Neural crest cell (in vitro differentiated cells): ENCODE measurements at regions not wholly inside any gene's neighbourhood (a gene's known extent, or its start where the extent isn't known, plus 50 kb on each side); places are given as distances from the start of the nearest gene placed in this dataset.

Experiments
- DNase-seq: peaks from one replicate; pipeline ENCODE4 v3.0.0; 2021; ENCODE audit warnings: low read depth, mixed read lengths, low spot score
- H3K27ac Mint-ChIP-seq: one replicate; pipeline ENCODE4 v1.8.0; 2021; ENCODE audit warnings: mild to moderate bottlenecking, mixed read lengths; ENCODE audit not compliant: unreplicated experiment
- H3K27me3 Mint-ChIP-seq: 2 replicates; pipeline ENCODE4 v1.8.0; 2021; ENCODE audit warnings: low read depth, mild to moderate bottlenecking, mixed read lengths
- H3K36me3 Mint-ChIP-seq: 2 replicates; pipeline ENCODE4 v1.8.0; 2021; ENCODE audit warnings: low read depth, mild to moderate bottlenecking, mixed read lengths
- H3K4me1 Mint-ChIP-seq: 2 replicates; pipeline ENCODE4 v1.8.0; 2021; ENCODE audit warnings: mixed read lengths
- H3K4me3 Mint-ChIP-seq: one replicate; pipeline ENCODE4 v1.8.0; 2021; ENCODE audit warnings: mild to moderate bottlenecking, mixed read lengths
- H3K9me3 Mint-ChIP-seq: 2 replicates; pipeline ENCODE4 v1.8.0; 2021; ENCODE audit warnings: mixed read lengths
- CTCF ChIP-seq: fragments of 200-600 bp; sonication (generic); conservative IDR thresholded peaks from 2 replicates; pipeline ENCODE4 v1.5.0; 2021; ENCODE audit warnings: antibody characterized with exemption, mild to moderate bottlenecking

DNA sequence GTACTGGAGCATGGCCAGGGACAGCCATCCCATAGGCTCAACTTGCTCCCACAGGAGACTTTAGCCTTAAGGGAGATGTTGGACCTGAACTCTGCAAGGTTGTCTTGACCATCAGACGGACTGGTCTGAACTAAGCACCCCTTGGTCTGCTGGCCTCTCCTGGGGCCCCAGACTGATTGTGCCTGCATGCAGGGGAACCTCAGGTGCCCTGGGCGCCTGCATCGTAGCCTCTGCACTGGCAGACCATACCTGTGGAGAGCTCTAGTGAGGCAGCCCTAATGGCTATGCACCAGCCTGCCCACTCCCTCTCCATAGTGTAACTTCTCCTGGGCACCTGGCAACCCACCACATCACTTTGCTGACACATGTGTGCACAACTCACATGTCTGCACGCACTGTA, 395.6 kb downstream of the ZPLD1 start:
- Mint-ChIP-seq H3K27me3 (no peaks in the 10 kb centered on the region), H3K4me1 (no peaks in the 10 kb centered on the region), H3K9me3 (peaks cover 3% of the 10 kb centered on the region), H3K4me3 (no peak overlapping the region), H3K27ac (no peak overlapping the region), H3K36me3 (no peaks in the 10 kb centered on the region)
- DNase-seq, result no peak
- TF ChIP-seq CTCF, result no peak

DNA sequence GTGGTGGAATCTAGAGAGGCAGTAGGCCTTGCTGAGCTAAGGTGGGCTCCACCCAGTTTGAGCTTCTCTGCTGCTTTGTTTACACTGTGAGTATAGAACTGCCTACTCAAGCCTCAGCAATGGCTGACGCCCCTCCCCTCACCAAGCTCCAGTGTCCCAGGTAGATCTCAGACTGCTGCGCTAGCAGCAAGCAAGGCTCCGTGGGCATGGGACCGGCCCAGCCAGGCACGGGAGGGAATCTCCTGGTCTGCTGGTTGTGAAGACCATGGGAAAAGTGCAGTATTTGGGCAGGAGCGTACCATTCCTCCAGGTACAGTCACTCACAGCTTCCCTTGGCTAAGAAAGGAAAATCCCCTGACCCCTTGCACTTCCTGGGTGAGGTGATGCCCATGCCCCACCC, 407.1 kb downstream of the ZPLD1 start:
- TF ChIP-seq CTCF, result no peak
- H3K4me3 Mint-ChIP-seq, result no peak overlapping the region

GRCh38 chr3:102866845-102867244, 432.0 kb downstream of the ZPLD1 start:
- no peak overlapping the region for H3K27ac Mint-ChIP-seq
- no peak for TF ChIP-seq CTCF
- no peaks in the 10 kb centered on the region for H3K4me1 Mint-ChIP-seq
- peaks cover 3% of the 10 kb centered on the region for H3K9me3 Mint-ChIP-seq
- DNase-seq, result no peak
- H3K4me3 Mint-ChIP-seq, result no peak overlapping the region
- H3K36me3 Mint-ChIP-seq, result no peaks in the 10 kb centered on the region
- no peaks in the 10 kb centered on the region for H3K27me3 Mint-ChIP-seq

More for the DNA sequence above, 407.1 kb downstream of the ZPLD1 start:
- peaks cover 17% of the 10 kb centered on the region for H3K9me3 Mint-ChIP-seq
- no peaks in the 10 kb centered on the region for H3K4me1 Mint-ChIP-seq
- no peak overlapping the region for H3K27ac Mint-ChIP-seq
- H3K27me3 Mint-ChIP-seq, result no peaks in the 10 kb centered on the region
- no peak for DNase-seq
- H3K36me3 Mint-ChIP-seq, result peaks cover 2% of the 10 kb centered on the region

DNA sequence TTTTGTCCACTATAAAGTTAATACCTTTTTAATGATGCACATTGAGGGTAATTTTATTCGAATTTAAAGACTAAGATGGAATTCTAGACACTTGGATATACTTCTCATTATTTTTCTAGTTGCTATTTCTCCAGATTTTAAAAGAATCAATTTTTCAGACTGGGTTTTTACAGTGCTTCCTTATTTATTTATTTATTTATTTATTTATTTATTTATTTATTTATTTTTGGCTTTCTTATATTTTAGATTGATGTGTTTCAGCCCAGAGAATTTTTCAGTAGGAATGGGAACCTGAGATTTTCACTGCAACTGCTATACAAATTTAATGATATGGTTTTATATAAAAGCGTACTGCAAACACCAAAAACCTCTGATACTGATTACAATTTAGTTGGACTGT, 448.7 kb downstream of the ZPLD1 start:
- no peak overlapping the region for H3K4me3 Mint-ChIP-seq
- no peak for TF ChIP-seq CTCF
- H3K27me3 Mint-ChIP-seq, result no peaks in the 10 kb centered on the region
- H3K4me1 Mint-ChIP-seq, result no peaks in the 10 kb centered on the region
- no peak overlapping the region for H3K27ac Mint-ChIP-seq
- no peaks in the 10 kb centered on the region for H3K36me3 Mint-ChIP-seq
- no peaks in the 10 kb centered on the region for H3K9me3 Mint-ChIP-seq
- no peak for DNase-seq

GRCh38 chr3:102885289-102885688, 450.5 kb downstream of the ZPLD1 start:
- H3K4me1 Mint-ChIP-seq, result no peaks in the 10 kb centered on the region
- H3K4me3 Mint-ChIP-seq, result no peak overlapping the region

More at GRCh38 chr3:102885289-102885688, 450.5 kb downstream of the ZPLD1 start:
- TF ChIP-seq CTCF, result no peak
- no peaks in the 10 kb centered on the region for H3K36me3 Mint-ChIP-seq
- DNase-seq, result no peak
- H3K9me3 Mint-ChIP-seq, result no peaks in the 10 kb centered on the region
- H3K27me3 Mint-ChIP-seq, result no peaks in the 10 kb centered on the region
- H3K27ac Mint-ChIP-seq, result no peak overlapping the region
